PC-9 (cell line): ENCODE measurements at regions not wholly inside any gene's neighbourhood (a gene's known extent, or its start where the extent isn't known, plus 50 kb on each side); places are given as distances from the start of the nearest gene placed in this dataset.

Source experiments
- CTCF ChIP-seq: fragments of 200-600 bp; sonication (generic); conservative IDR thresholded peaks from 2 replicates; pipeline ENCODE4 v1.6.1; 2017; ENCODE audit warnings: mixed run types, antibody characterized with exemption, mild to moderate bottlenecking, moderate library complexity
- EZH2 ChIP-seq: fragments of 200-600 bp; sonication (generic); IDR thresholded peaks from 2 replicates; pipeline ENCODE4 v1.8.0; 2017; ENCODE audit warnings: antibody characterized with exemption, low read depth

DNA sequence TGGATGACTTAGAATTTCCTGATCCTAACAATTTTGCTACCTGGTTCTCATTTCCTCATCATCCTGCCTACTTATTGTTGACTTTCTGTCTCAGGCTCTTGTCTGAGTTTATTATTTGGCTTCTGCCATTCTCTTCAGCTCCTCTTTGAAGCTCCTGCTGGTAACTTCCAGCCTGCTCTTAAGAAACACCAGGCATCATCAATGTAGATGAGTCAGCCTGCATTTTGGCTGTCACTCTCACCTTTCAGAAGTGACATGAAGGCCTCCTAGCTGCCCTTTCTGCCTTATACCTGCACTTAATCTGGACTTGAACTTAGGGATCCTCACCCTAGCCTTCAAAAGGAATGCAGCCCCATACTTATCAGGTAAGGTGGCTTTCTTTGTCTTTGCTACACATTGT is 551.8 kb upstream of the ZNF608 start:
- TF ChIP-seq CTCF (no peak), EZH2 (no peak)
